HG03565 (cell line): ENCODE measurements at regions not wholly inside any gene's neighbourhood (a gene's known extent, or its start where the extent isn't known, plus 50 kb on each side); places are given as distances from the start of the nearest gene placed in this dataset.

ENCODE experiments used
- ATAC-seq: cut with Tn5 transposase; IDR thresholded peaks from one replicate; pipeline ENCODE4 v1.9.1; 2021; ENCODE audit warnings: mild to moderate bottlenecking, moderate library complexity; ENCODE audit not compliant: unreplicated experiment

GRCh38 chr11:98561252-98561651 lies 459.5 kb upstream of the CNTN5 start:
- ATAC-seq: no peak

- no peak for ATAC-seq
Observed at GRCh38 chr11:98561877-98562395, 458.8 kb upstream of the CNTN5 start.

- no peak for ATAC-seq
Observed at GRCh38 chr11:98564233-98564632, 456.5 kb upstream of the CNTN5 start.

GRCh38 chr11:98564881-98565280 lies 455.9 kb upstream of the CNTN5 start:
- no peak for ATAC-seq

GRCh38 chr11:98565311-98565710 lies 455.4 kb upstream of the CNTN5 start:
- ATAC-seq: no peak

- no peak for ATAC-seq
Observed at GRCh38 chr11:98566978-98567377, 453.8 kb upstream of the CNTN5 start.

- ATAC-seq: no peak
Observed at GRCh38 chr11:98568013-98568412, 452.7 kb upstream of the CNTN5 start.

- ATAC-seq: no peak
Observed at GRCh38 chr11:98572941-98573340, 447.8 kb upstream of the CNTN5 start.

- ATAC-seq: no peak
Observed at GRCh38 chr11:98587884-98588283, 432.9 kb upstream of the CNTN5 start.

- ATAC-seq: no peak
Observed at GRCh38 chr11:98589967-98590366, 430.8 kb upstream of the CNTN5 start.

- ATAC-seq: no peak
Observed at GRCh38 chr11:98600103-98600502, 420.6 kb upstream of the CNTN5 start.

- no peak for ATAC-seq
Observed at GRCh38 chr11:98600786-98601773, 419.7 kb upstream of the CNTN5 start.

GRCh38 chr11:98616098-98616655 lies 404.6 kb upstream of the CNTN5 start:
- no peak for ATAC-seq

- ATAC-seq: no peak
Observed at GRCh38 chr11:98621767-98622166, 399.0 kb upstream of the CNTN5 start.

- ATAC-seq: no peak
Observed at GRCh38 chr11:98625526-98625925, 395.2 kb upstream of the CNTN5 start.

- ATAC-seq: no peak
Observed at GRCh38 chr11:98630736-98631135, 390.0 kb upstream of the CNTN5 start.

- ATAC-seq: no peak
Observed at GRCh38 chr11:98657711-98658110, 363.0 kb upstream of the CNTN5 start.

- ATAC-seq: no peak
Observed at GRCh38 chr11:98659431-98659830, 361.3 kb upstream of the CNTN5 start.

- no peak for ATAC-seq
Observed at GRCh38 chr11:98674390-98674789, 346.4 kb upstream of the CNTN5 start.

- no peak for ATAC-seq
Observed at GRCh38 chr11:98679673-98680072, 341.1 kb upstream of the CNTN5 start.

- ATAC-seq: no peak
Observed at GRCh38 chr11:98701541-98701940, 319.2 kb upstream of the CNTN5 start.
